HL-60 (cell line): ENCODE measurements at regions not wholly inside any gene's neighbourhood (a gene's known extent, or its start where the extent isn't known, plus 50 kb on each side); places are given as distances from the start of the nearest gene placed in this dataset.

Experiments used
- DNase-seq, 2 experiments: peaks; one replicate each; pipeline ENCODE4 v3.0.0-alpha.2; 2010 to 2020; ENCODE audit warnings: low read depth in 1 of 2, low spot score in 1 of 2
- H3K27ac ChIP-seq: fragments of 250-450 bp; sonication (Bioruptor Pico); replicated peaks from 2 replicates; pipeline ENCODE4 v1.5.1; 2020; ENCODE audit warnings: mild to moderate bottlenecking, moderate library complexity
- H3K27me3 ChIP-seq: fragments of 250-450 bp; sonication (Bioruptor Pico); 2 replicates; pipeline ENCODE4 v1.5.1; 2021; ENCODE audit warnings: mild to moderate bottlenecking, moderate library complexity; ENCODE audit not compliant: insufficient read depth, poor library complexity, severe bottlenecking
- H3K4me3 ChIP-seq: replicated peaks from 2 replicates; pipeline ENCODE4 v1.5.1; 2011; ENCODE audit warnings: mild to moderate bottlenecking, control low read depth, low read length; ENCODE audit not compliant: insufficient read depth
- CTCF ChIP-seq: IDR thresholded peaks from one replicate; pipeline ENCODE4 v1.5.1; 2011; ENCODE audit warnings: low read length, control low read depth, inconsistent platforms; ENCODE audit not compliant: insufficient read depth
- GABPA ChIP-seq: IDR thresholded peaks from 2 replicates; pipeline ENCODE4 v1.6.1; 2012; ENCODE audit warnings: low read depth
- POLR2AphosphoS5 ChIP-seq: IDR thresholded peaks from 2 replicates; pipeline ENCODE4 v1.6.1; 2012; ENCODE audit warnings: low read depth
- REST ChIP-seq: IDR thresholded peaks from 2 replicates; pipeline ENCODE4 v1.6.1; 2012; ENCODE audit warnings: low read depth; ENCODE audit not compliant: insufficient replicate concordance
- SPI1 ChIP-seq: IDR thresholded peaks from 2 replicates; pipeline ENCODE4 v1.6.1; 2012; ENCODE audit warnings: low read depth, mild to moderate bottlenecking, borderline replicate concordance

- no peak for DNase-seq
- no peak overlapping the region for H3K4me3 ChIP-seq
- no peak overlapping the region for H3K27ac ChIP-seq
- no peaks in the 10 kb centered on the region for H3K27me3 ChIP-seq
- TF ChIP-seq CTCF (no peak), GABPA (no peak), POLR2AphosphoS5 (no peak), REST (no peak), SPI1 (no peak)
These were observed 50.7 kb upstream of the KCNMB1 start for GRCh38 chr5:170439944-170440269.

GRCh38 chr5:170439223-170439943, 50.2 kb upstream of the KCNMB1 start:
- Histone ChIP-seq H3K4me3 (no peak overlapping the region), H3K27me3 (no peaks in the 10 kb centered on the region), H3K27ac (no peak overlapping the region)
- no peak for DNase-seq
- no peak for TF ChIP-seq CTCF
- no peak for TF ChIP-seq POLR2AphosphoS5
- no peak for TF ChIP-seq REST
- TF ChIP-seq SPI1, result no peak
- no peak for TF ChIP-seq GABPA
